Body of pancreas (tissue), 4 donors: ENCODE measurements at regions not wholly inside any gene's neighbourhood (a gene's known extent, or its start where the extent isn't known, plus 50 kb on each side); places are given as distances from the start of the nearest gene placed in this dataset.

Experiments used
- ATAC-seq: fragments of 150-250 bp; one replicate; pipeline ENCODE4 v1.9.1; 2016
- DNase-seq, 4 donors: peaks; one replicate each; pipeline ENCODE4 v3.0.0-alpha.2; 2019
- H3K27ac ChIP-seq, 4 donors: fragments of 200-600 bp; sonication (generic); 1 replicate in 3 of 4; 2 replicates in 1 of 4; pipeline versions ENCODE4 v1.5.1 to v1.6.1; 2016 to 2019; ENCODE audit warnings: mild to moderate bottlenecking in 1 of 4, mixed read lengths in 1 of 4, moderate library complexity in 1 of 4
- H3K27me3 ChIP-seq, 2 donors: fragments of 200-600 bp; sonication (generic); one replicate each; pipeline ENCODE4 v1.6.0; 2016; ENCODE audit warnings: mild to moderate bottlenecking in 1 of 2
- H3K36me3 ChIP-seq, 2 donors: fragments of 200-600 bp; sonication (generic); replicated peaks in 1 of 2; 2 replicates each; pipeline ENCODE4 v1.5.1; 2016; ENCODE audit warnings: low read depth in 2 of 2; ENCODE audit not compliant: insufficient read depth in 1 of 2
- H3K4me1 ChIP-seq: fragments of 200-600 bp; sonication (generic); one replicate; pipeline ENCODE4 v1.6.0; 2016
- H3K4me3 ChIP-seq, 2 donors: fragments of 200-600 bp; sonication (generic); 1 replicate in 1 of 2; 2 replicates in 1 of 2; pipeline ENCODE4 v1.5.1; 2016 to 2019
- H3K9me3 ChIP-seq, 3 donors: fragments of 200-600 bp; sonication (generic); 1 replicate in 2 of 3; 2 replicates in 1 of 3; pipeline ENCODE4 v1.5.1; 2016
- POLR2A ChIP-seq, 3 donors: fragments of 450-650 bp; IDR thresholded peaks; one replicate each; pipeline ENCODE4 v1.6.1; 2016; ENCODE audit warnings: antibody characterized with exemption in 3 of 3, mild to moderate bottlenecking in 2 of 3
- WGBS, 2 donors: methylation state at CpG; one replicate each; pipeline ENCODE4 v1.1.5; 2017; 5-methylcytosine and 5-hydroxymethylcytosine counted together
- intact Hi-C: fragments of 100-400 bp; cut with DNase I; formaldehyde crosslinking; loops from one replicate; pipeline ENCODE4 v1.15.1; 2023
- TF ChIP-seq, protein P1 (sequence below), 7 experiments: fragments of 450-650 bp in 4 of 7; fragments of 200-600 bp in 3 of 7; sonication (generic) in 3 of 7; IDR thresholded peaks; one replicate each; pipeline ENCODE4 v1.5.1; 2016 to 2019; ENCODE audit warnings: antibody characterized with exemption in 7 of 7

DNA sequence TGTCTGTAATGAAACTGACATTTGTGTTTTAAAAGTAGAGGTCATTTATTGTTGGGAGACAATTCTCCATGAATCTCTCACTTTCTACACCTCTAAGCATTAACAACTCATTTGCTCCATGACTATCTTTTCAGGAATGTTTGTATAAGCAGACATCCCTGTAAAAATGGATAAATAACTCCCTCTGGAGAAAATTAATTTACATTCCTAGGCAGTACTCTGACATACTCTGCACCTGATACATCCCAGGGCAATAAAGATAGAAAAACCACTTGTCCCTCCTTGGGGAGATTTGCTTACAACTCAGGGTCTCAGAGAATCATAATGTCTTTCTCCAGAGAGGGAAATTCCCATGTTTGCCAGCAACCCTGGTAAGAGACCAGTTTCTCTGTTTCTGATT lies 1037.7 kb upstream of the SLC39A10 start:
- H3K4me1 ChIP-seq = no peaks in the 10 kb centered on the region
- no peak overlapping the region for H3K27ac ChIP-seq
- no peaks in the 10 kb centered on the region for H3K36me3 ChIP-seq
- intact Hi-C loops = no loop called here
- ATAC-seq (no peak), DNase-seq (no peak)
- H3K9me3 ChIP-seq = no peaks in the 10 kb centered on the region
- H3K4me3 ChIP-seq = no peak overlapping the region
- TF ChIP-seq, protein P1, sequence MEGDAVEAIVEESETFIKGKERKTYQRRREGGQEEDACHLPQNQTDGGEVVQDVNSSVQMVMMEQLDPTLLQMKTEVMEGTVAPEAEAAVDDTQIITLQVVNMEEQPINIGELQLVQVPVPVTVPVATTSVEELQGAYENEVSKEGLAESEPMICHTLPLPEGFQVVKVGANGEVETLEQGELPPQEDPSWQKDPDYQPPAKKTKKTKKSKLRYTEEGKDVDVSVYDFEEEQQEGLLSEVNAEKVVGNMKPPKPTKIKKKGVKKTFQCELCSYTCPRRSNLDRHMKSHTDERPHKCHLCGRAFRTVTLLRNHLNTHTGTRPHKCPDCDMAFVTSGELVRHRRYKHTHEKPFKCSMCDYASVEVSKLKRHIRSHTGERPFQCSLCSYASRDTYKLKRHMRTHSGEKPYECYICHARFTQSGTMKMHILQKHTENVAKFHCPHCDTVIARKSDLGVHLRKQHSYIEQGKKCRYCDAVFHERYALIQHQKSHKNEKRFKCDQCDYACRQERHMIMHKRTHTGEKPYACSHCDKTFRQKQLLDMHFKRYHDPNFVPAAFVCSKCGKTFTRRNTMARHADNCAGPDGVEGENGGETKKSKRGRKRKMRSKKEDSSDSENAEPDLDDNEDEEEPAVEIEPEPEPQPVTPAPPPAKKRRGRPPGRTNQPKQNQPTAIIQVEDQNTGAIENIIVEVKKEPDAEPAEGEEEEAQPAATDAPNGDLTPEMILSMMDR (IDR thresholded peaks at IDR 0.05) = no peak
- H3K27me3 ChIP-seq = no peaks in the 10 kb centered on the region

DNA sequence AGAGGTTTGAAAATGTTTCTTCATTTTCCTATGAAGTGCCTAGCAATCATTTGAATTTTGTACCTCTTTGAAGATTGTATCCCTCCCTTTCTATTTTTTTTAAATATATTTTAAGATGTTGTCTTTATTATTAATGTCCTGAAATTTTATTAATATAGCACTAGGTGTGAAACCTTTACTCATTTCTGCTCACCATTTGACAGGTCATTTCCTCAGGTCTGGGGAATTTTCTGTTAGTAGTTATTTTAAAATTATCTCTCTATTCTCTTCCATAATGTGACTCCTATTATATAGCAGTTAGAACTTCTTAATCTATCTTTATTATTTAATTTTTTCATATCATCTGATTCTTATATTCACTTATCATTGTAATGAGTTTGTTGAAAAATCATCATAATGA lies 1038.6 kb upstream of the SLC39A10 start:
- Histone ChIP-seq H3K4me3 (no peak overlapping the region), H3K27ac (no peak overlapping the region), H3K27me3 (no peaks in the 10 kb centered on the region), H3K9me3 (no peaks in the 10 kb centered on the region), H3K4me1 (no peaks in the 10 kb centered on the region), H3K36me3 (no peaks in the 10 kb centered on the region)
- ATAC-seq (no peak), DNase-seq (no peak)
- intact Hi-C loops = no loop called here
- TF ChIP-seq, protein P1 (IDR thresholded peaks at IDR 0.05) = no peak
- TF ChIP-seq POLR2A (IDR thresholded peaks at IDR 0.05) = no peak

DNA sequence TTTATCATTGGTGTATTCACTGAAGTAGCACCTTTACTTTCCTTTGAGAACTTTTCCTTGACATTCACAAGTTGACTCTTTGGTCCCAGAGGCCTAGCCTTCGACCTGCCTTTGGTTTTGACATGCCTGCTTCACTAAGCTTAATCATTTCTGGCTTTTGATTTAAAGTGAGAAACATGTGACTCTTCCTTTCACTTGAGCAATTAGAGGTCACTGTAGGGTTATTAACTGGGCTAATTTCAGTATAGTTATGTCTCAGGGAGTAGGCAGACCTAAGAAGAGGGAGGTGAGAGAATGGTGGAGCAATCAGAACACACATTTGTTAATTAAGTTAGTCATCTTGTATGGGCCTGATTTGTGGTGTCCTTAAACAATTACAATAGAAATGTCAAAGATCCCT lies 1040.7 kb upstream of the SLC39A10 start:
- no peaks in the 10 kb centered on the region for H3K36me3 ChIP-seq
- H3K9me3 ChIP-seq = no peaks in the 10 kb centered on the region
- H3K4me1 ChIP-seq = no peaks in the 10 kb centered on the region
- no peak for ATAC-seq
- TF ChIP-seq POLR2A (IDR thresholded peaks at IDR 0.05) = no peak
- TF ChIP-seq, protein P1 (IDR thresholded peaks at IDR 0.05) = no peak
- no peak for DNase-seq
- H3K4me3 ChIP-seq = no peak overlapping the region
- H3K27ac ChIP-seq = no peak overlapping the region
- intact Hi-C loops = no loop called here
- 14 to 32% methylated on average over 1 of the region's 1 CpG for WGBS, 2 donors
- H3K27me3 ChIP-seq = no peaks in the 10 kb centered on the region

DNA sequence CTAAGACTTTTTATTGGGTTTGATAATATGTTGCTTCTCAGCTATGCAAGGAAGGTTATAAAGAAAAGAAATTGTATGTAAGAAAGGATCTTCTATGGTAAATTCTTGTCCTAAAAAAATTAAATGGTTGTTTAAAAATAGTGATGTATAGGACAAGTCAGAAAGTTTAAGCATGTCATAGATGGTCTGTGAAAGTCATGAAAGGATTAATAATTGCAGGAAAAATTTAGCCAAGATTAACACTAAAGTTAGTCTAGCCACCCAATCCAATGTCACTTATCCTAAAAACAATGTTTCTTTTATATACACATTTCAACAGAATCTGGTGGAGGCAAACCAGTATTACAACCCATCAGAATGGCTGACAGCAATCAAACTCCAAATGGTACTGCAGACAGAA lies 1046.7 kb upstream of the SLC39A10 start:
- DNase-seq = no peak
- Histone ChIP-seq H3K36me3 (no peaks in the 10 kb centered on the region), H3K4me1 (no peaks in the 10 kb centered on the region), H3K4me3 (no peak overlapping the region), H3K27me3 (no peaks in the 10 kb centered on the region), H3K27ac (no peak overlapping the region), H3K9me3 (no peaks in the 10 kb centered on the region)
- ATAC-seq = no peak
- intact Hi-C loops = no loop called here
- TF ChIP-seq, protein P1 (IDR thresholded peaks at IDR 0.05) = no peak
- TF ChIP-seq POLR2A (IDR thresholded peaks at IDR 0.05) = no peak

DNA sequence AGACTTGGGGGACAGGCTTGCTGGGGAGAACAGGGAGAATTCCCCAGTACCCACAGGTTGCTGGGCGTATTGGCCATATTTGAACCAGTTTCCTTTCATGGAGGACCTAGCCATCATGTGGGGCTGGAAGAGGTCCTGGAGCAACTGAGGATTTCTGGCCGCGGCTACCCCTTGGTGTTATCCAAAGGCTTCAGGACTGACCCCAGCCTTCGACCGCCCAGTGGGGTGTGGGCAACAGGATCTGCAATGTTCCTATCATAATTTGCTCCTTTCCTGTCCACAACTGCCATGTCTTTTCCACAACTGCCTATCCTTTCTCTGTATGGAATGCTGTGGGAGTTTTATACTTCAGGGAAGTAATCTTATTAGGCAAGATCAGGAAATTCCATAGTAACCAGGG lies 1053.6 kb upstream of the SLC39A10 start:
- no peaks in the 10 kb centered on the region for H3K36me3 ChIP-seq
- no peak overlapping the region for H3K4me3 ChIP-seq
- WGBS, 2 donors = 67 to 76% methylated on average over 4 to 5 of the region's 5 CpGs
- TF ChIP-seq, protein P1 (IDR thresholded peaks at IDR 0.05) = no peak
- no peak for TF ChIP-seq POLR2A (IDR thresholded peaks at IDR 0.05)
- H3K27me3 ChIP-seq = no peaks in the 10 kb centered on the region
- no peak for DNase-seq
- H3K4me1 ChIP-seq = no peaks in the 10 kb centered on the region
- H3K27ac ChIP-seq = no peak overlapping the region
- no peak for ATAC-seq
- intact Hi-C loops = no loop called here
- peaks cover 0 to 6% (median 0%) of the 10 kb centered on the region in 3 donors for H3K9me3 ChIP-seq
